GM12864 (cell line): ENCODE measurements at regions not wholly inside any gene's neighbourhood (a gene's known extent, or its start where the extent isn't known, plus 50 kb on each side); places are given as distances from the start of the nearest gene placed in this dataset.

ENCODE experiments used
- DNase-seq: peaks from one replicate; pipeline ENCODE4 v3.0.0-alpha.2; 2011; ENCODE audit warnings: low read depth
- H3K4me3 ChIP-seq: 2 replicates; pipeline ENCODE4 v1.5.1; 2011; ENCODE audit warnings: mild to moderate bottlenecking, low read depth, low read length, control low read depth
- TF ChIP-seq, protein P1 (sequence below): IDR thresholded peaks from 2 replicates; pipeline ENCODE4 v1.5.1; 2011; ENCODE audit warnings: low read depth, mild to moderate bottlenecking, moderate library complexity, low read length, control low read depth, inconsistent platforms; ENCODE audit errors: missing control alignments

DNA sequence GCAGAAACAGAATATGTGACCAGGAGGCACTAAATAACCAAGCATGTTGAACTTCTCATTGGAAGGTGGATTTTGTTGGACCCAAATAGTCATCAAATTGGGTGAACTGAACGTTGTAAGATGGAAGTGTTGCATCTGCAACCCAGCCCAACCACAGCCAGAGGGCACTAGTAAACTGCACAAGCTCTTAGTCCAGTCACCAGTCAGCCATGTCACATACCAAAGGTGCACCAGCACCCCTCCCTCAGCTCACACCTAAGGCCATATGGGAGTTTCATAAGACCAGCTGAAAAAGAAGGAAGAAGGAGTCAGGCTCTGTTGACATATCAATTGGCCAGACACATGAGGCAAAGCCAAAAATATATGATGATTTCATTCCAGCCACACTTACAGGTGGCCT lies 481.7 kb upstream of the NR5A2 start:
- no peak for DNase-seq
- TF ChIP-seq, protein P1, sequence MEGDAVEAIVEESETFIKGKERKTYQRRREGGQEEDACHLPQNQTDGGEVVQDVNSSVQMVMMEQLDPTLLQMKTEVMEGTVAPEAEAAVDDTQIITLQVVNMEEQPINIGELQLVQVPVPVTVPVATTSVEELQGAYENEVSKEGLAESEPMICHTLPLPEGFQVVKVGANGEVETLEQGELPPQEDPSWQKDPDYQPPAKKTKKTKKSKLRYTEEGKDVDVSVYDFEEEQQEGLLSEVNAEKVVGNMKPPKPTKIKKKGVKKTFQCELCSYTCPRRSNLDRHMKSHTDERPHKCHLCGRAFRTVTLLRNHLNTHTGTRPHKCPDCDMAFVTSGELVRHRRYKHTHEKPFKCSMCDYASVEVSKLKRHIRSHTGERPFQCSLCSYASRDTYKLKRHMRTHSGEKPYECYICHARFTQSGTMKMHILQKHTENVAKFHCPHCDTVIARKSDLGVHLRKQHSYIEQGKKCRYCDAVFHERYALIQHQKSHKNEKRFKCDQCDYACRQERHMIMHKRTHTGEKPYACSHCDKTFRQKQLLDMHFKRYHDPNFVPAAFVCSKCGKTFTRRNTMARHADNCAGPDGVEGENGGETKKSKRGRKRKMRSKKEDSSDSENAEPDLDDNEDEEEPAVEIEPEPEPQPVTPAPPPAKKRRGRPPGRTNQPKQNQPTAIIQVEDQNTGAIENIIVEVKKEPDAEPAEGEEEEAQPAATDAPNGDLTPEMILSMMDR, result peak; percentile 41
- H3K4me3 ChIP-seq, result no peak overlapping the region

DNA sequence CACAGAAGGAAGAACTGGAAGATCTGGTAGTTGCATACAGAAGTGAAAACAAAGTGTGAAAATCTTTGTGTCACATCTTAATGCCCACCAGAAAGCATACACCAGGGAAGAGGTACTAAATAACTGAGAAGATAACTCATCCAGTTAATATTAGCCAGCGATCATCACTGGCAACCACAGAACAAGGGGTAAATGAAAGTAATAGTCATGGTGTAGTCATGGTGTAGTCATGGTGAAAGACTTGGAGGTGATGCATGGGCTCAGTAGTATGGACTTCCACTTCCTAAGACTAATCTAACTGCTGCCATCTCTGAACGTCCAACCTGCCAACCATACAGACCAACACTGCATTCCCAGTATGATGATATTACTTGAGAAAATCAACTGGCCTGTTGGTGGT lies 481.2 kb upstream of the NR5A2 start:
- DNase-seq, result no peak
- TF ChIP-seq, protein P1, result no peak
- no peak overlapping the region for H3K4me3 ChIP-seq

DNA sequence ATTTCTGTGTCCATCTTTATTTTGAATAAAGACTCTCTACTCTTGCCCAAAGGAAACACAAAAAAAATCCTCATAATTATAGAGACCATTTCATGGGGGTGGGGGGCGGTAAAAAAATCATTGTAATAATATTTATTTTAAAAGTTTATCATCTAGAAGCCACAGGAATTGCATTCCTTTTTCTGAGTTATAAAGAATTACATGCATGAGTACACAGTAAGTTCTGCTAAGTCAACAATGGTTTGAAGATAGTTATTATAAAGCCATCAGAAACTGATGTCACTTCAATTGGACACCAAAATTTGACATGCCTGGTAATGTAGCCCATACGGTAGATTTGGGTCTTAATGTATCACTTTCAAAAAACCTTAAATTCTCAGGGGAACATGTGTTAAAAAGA lies 478.1 kb upstream of the NR5A2 start:
- DNase-seq, result no peak
- TF ChIP-seq, protein P1, result no peak
- no peak overlapping the region for H3K4me3 ChIP-seq

DNA sequence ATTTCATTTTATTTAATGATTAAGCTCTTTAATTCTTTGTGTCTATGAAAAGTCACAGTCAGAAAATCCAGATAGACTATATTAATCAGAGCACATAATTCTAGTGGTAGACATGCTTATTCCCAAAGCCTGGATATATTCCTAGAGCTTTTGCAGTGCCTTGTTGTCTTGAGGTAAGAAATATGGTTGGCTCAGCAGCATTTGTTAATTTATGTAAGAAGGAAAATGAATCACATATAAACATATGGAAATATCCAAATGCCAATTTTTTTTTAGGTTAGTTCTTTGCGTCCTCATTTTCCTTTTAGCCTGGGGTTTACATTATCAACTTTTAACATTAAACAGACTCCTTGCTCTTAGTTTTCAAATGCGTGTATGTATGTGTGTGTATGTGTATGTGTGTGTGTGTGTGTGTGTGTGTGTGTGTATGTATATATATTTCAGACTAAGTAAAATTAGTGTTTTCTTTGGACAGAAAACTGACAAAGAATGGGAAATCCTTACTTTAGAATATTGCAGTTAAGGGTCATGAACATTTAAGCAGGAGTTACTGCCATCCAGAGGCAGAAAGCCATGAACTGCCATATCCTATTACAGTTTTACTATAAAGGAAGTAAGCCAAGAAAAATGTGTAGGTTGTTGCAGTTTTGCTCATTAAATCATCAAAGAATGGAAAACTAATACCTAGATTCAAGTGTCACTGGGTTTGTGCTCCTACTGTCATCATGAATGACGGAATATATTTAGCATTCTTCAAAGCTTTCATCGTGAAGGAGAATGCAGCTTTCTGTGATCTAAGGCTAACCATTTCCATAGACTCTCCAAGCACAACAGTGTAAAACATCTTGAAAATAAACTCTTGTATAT lies 477.1 kb upstream of the NR5A2 start:
- TF ChIP-seq, protein P1, result no peak
- DNase-seq, result no peak
- no peak overlapping the region for H3K4me3 ChIP-seq

DNA sequence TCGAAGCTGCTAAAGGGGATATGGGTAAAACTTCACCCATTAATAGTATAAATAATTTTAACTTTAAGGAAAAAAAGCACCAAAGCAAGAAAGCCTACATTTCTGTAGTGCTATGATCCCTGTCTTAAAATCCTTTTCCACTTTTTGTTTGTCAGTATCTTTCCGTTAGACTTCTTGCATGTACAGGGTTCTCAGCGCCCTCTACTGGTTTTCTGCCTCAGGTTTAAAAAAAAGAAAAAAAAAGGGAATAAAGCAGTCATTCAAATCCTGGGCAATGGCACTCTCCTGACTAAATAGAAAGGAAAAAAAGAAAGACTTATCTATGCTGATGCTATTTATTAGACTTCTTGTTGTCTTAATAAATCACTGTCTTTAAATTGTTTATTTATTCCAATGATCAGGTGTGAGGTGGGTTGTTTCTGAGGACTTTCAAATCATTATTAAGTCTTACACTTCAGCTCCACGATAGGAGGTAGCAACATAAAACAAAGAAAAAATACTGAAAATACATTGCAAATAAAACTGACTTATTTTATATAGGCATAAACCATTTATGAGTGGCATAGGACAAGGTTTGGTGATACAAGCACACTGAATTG lies 475.4 kb upstream of the NR5A2 start:
- DNase-seq, result peak; percentile 24
- TF ChIP-seq, protein P1, result peak; percentile 67
- no peak overlapping the region for H3K4me3 ChIP-seq

DNA sequence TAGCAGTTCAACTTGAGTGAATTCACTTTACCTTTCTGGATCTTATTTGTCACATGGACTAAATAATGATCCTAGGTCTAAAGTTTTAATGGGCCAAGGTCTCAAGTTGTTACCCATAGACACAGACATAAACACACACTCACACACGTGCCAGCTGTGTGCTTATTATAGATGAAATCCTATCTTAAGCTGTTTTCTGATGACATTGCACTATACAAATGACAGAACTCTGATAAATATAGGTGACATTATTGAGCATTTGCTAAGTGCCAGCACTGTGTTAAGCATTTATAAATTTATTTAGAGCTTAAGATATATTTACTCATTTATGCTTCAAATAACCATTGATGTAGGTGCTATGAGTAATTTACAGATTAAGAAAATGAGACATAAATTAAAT lies 474.4 kb upstream of the NR5A2 start:
- TF ChIP-seq, protein P1, result no peak
- DNase-seq, result no peak
- no peak overlapping the region for H3K4me3 ChIP-seq
